Activated CD8-positive, alpha-beta memory T cell treated with anti-CD3 and anti-CD28 coated beads, Interleukin-2, amount 50 U/mL, for 48 hours (primary cell): ENCODE measurements at regions not wholly inside any gene's neighbourhood (a gene's known extent, or its start where the extent isn't known, plus 50 kb on each side); places are given as distances from the start of the nearest gene placed in this dataset.

Experiments
- DNase-seq: peaks from one replicate; pipeline ENCODE4 v3.0.0-alpha.2; 2020

DNA sequence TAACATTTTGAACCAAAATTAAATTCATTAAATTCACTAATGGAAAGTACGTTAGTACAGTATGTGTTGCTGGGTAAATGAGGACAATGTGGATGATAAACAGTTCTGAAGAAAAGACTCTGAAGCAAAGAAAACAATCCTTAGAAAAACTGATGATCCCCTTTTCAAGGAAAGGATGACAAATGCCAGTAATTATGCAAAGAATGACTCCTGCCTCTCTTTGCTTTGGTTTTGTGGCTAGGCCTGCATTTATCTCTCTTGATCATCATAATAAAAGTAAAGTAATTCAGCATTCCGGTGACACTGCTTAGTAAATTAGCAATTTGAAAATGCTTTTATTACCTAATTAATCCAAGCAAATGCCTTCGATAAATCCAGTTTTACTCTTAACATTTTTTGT is 652.2 kb upstream of the DIPK2B start:
- no peak for DNase-seq

DNA sequence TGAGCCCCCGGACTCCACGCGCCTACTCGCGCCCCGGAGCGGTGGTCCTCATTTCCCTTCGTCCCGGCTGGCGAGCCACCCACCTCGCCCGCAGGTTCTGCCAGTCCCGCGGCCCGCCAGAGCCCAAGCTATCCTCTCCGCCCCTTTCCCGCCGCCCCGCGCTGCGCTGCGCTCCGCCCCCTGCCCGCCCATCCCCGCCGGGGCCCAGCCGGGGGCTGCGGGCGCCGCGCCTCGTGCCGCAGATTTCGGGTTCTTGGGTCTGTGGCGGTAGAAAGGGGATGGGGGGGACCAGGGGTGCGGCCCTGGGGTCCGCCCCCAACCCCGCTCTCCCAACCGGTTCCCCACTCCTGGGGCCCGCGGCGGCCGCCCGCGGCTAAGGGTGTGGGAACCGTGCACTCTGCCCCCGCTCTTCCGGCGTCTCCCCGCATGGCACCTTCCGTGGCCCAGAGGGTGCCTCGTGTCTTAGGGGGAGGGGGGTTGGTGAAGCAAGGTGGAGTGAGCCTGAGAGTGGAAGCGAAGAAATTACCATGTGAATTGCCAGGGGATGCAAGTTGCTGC is 650.8 kb upstream of the DIPK2B start:
- peak; percentile 79 for DNase-seq

DNA sequence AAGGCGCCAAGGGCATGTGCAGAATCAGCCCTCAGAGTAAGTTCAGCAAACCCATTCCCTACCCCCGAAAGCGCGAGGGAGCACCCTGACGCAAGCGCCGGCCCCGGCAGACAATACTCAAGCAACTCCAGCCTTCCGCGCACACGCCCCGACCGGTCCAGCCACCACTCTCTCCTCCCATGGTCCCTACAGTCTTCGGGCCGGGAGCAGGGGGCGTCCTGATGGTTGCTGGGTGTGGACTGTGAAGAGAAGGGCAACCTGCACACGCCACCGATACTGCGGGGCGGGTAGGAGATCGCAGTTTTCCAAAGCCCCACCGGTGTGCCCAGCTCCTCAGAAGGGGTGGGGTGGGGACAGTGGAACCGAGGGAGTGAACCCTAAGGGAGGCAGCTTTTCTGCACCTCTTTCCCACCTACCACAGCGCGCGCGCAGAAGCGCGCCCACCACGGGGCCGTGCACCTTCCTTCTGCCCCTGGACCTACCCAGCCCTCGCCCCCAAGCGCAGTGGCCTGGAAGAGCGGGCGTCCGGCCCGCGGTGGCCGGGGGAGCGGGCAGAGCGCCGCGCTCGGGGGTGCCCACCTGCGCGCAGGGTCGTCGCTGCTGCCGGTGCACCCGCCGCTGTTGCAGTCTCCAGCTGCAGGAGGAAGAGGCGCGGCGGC is 650.2 kb upstream of the DIPK2B start:
- peak; percentile 65 for DNase-seq

DNA sequence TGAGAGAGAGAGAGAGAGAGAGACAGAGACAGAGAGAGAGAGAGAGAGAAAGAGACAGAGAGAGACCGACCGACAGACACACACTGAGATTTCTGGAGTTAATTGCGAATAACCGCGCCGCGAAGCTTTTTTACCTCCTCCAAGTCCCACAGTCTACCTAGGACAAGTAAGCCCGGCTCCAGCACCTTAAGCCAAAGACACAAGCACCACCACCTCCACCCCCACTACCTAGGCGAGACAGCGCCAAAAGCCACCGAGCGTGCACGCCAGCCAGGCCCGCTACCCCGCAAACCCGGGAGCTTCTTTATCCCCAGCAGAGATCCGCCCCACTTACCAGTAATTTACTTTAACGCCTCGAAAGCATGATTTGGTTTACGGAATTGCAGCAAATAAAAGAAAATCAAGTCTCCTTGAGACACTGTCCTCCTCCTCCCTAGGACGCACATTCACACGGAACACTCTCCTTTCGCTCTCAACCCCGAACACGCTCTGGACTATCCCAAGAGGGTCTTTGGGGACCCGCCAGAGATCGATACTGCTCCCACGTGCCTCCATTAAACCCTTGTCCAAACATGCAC is 649.6 kb upstream of the DIPK2B start:
- DNase-seq, result peak; percentile 63

DNA sequence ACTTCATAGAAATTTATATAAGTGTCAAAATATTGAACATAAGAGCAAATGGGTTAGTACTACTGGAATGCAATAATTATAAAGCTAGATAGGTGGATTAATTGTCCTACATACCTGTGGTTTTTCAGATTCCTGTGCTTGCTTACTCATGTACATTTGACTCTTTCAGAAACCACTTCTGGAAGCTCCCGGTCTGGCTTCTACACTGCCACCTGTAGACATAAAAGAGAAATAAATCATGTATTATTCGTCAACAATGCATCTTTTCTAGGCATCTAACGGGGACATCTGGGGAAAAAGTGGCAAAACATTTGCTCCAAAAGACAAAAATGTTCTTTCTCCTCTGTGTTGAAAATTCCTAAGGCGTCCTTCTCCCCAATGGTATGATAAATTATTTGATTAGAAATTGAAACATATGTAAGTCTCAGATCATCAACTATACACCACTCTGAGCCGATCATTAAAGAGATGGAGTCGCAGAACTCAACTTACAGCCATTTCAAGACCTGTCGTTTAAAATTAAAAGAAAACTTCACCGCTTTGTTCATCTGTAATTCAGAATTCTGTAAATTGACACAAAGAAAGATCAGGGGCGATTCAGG is 648.7 kb upstream of the DIPK2B start:
- no peak for DNase-seq

DNA sequence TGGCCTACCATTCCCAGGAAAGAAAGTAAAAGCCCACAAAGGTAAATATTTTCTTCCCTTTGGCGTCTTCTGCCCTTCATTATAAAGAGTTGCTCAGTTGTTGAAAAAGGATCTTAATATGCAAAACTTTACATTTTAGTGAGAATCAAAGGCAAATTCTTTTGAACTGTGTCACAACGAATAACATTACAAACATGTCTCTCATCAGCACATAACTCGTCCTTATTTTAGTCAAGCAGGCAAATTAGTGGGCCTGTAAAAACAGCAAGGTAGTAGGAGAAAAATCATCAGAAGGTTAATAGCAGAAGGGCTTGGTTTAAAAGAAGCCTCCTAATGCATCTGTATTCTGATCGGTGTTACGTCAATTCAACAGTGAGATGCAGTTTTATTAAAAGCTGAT is 647.3 kb upstream of the DIPK2B start:
- no peak for DNase-seq

DNA sequence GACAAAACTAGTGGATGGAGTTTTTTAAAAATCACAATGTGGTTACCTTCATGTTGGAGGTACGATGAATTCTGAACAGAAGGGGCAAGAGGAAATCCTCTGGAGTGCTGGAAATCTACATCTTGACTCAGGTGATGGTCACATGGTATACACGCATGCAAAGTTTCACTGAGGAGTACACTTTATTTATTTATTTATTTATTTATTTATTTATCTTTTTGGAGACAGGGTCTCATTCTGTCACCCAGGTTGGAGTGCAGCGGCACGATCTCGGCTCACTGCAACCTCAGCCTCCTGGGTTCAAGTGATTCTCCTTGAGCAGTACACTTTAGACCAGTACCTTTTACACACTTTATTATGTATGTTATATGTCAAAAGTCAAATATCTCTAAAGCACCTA is 645.7 kb upstream of the DIPK2B start:
- DNase-seq, result no peak

DNA sequence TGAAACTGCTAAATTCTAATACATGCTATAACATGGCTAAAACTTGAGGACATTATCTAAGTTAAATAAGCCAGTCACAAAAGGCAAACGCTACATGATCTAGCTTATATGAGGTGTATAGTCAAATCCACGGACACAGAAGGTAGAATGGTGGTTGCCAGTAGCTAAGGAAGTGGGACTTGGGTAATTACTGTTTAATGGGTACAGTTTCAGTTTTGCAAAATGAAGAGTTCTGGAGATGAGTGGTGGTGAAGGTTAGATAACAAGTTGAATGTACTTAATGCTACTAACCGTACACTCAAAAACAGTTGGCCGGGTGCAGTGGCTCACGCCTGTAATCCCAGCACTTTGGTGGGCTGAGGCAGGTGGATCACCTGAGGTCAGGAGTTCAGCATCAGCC is 644.5 kb upstream of the DIPK2B start:
- no peak for DNase-seq

DNA sequence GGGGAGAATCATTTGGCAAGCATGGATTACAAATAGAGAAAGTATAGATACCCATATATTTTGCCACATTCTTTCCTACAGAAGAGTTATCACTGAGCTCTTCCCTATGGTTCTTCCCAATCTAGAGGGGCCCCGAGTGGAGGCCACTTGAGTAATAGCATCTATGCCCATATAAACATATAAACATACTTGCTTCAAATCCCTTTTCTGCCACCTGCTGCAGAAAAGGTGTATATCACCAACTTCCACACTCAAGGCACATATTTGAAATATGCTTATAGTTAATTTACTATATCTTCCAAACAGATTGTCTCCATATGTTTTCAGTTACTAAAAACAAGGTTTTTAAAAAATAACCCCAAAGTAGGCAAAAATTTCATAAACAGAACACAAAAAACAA is 642.8 kb upstream of the DIPK2B start:
- DNase-seq, result no peak

DNA sequence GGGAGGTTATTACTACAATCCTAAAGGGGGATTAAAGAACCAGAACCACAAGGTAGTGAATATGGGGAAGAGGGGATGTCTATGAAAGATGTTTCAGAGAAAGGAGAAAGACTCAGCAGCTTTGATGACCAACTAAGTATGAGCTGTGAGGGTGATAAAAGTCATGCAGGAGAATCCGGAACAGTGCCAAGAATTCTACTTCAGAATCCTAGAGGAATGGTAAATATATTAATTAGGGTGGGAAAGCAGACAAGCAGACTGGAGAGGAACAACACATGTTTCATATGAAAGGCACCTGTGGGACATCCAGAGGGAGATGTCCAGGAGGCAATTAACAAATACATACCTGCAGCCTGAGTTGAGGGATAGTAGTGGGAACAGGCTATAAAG is 642.2 kb upstream of the DIPK2B start:
- DNase-seq, result no peak

DNA sequence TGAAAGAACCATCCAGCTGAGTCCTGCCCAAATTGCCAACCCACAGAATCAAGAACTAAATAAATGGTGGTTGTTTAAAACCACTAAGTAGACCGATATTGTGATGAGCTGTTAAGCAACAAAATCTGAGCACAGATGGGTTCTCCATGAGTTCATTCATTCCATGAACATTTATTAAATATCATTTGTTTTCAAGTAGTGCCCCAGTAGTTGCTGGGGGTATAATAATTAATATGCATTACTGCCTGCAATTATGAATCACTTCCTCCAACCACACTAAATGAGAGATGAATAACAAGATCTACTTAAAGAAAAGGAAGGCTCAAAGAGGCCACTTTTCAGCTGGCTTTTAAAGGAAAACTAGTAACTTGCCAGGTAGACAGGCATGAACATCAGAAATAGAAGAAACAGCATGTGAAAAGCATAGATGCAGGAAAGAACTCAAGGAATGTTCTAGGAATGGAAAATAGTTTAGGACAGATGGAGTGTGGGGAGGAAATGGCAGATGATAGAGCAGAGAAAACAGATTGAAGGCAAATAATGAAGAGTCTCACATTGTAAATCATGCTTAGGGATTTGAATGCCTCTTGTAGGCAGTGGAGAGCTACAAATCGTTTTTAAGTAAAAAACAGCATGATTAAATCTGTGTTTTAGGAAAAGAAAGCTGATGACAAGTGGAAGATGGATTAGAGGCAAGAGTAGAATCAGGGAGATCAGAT is 641.7 kb upstream of the DIPK2B start:
- no peak for DNase-seq

DNA sequence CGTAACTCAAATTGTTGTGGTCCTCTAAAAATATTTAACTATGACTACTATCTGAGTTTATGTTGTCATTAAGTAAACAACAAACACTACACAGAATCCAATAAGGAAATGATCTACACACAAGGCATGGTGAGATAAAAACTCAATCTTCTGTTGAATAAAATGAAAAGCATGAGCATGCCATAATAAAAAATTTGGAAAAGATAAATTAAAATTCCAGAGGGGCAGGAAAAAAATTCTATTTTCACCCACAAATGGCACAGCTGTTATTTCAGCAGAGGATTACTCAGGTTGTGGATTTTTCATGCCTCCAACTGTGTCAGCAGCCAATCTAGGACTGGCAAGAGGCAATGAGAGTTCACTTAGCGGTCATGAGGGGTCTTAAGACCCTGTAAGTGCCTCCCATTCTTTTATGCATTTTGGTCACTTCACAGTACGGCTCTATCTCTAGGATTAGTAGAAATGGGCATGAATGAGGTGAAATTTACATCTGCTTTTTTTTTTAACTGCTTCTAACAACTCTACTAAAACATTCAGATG is 639.8 kb upstream of the DIPK2B start:
- no peak for DNase-seq

DNA sequence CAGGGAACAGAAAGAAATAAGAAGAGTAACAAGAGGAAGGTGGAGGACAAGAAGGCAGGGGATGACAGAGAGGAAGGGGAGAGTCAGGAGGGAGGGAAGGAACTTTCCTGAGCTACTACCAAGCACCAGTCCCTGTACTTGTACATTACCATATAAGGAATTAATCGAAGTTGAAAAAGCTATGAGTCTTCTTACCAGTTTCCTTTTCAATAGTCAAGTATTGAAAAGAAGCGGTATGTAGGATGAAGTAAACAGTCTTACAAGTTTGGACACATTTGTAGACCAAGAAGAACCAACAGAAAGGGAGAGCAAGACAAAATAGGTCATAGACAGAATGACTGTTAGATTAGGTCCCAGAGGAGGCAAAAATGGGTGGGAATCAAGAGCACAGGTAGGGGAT is 629.7 kb upstream of the DIPK2B start:
- DNase-seq, result no peak

DNA sequence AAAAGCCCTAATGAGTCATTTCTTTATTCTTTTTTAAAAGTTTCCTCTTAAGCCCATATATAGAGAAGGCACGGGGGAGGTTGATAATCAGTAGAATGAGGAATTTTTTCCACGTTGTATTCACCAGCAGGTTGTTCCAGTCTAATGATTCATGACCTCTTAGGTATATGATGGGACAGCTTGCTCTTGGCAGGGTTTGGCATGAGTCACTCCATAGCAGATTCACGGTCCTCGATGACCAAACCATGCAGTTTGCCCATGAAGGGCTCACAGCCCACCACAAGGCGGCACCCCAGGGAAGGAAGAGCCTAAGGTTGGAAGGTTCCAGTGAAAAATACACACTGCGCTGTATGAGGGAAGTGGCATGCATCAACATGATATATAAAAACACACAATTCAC is 623.8 kb upstream of the DIPK2B start:
- DNase-seq, result peak; percentile 66

DNA sequence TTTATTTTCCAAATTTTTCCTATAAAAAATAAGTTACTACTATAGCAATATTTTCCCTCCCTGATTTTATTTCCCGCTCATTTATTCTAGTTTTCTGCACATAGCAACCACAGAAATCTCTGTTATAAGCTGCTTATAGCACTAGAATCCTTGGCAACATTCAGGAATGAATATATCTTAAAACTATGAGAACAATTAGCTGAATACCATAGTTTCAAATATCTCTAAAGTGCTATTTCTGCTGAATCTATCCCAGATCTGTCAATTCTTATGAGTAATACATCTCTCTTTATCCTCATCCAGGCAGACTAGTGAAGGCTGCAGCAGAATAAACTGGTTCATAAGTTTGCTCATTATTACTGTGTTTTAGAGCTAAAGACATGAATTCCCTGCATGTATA is 622.9 kb upstream of the DIPK2B start:
- DNase-seq, result no peak

DNA sequence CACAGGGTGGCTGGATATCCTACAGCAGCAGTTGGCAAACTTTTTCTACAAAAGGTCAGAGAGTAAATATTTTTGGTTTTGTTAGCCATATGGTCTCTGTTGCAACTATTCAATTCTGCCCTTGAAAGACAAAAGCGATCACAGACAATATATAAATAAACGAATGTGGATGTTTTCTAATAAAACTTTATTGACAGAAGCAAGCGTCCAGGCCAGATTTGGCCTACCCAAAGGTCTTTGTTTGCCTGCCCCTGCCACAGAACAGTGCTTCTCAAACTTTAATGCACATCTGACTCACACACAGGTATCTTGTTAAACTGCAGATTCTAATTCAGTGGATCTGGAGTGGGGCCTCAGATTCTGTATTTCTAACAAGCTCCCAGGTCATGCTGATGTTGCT is 621.4 kb upstream of the DIPK2B start:
- no peak for DNase-seq

DNA sequence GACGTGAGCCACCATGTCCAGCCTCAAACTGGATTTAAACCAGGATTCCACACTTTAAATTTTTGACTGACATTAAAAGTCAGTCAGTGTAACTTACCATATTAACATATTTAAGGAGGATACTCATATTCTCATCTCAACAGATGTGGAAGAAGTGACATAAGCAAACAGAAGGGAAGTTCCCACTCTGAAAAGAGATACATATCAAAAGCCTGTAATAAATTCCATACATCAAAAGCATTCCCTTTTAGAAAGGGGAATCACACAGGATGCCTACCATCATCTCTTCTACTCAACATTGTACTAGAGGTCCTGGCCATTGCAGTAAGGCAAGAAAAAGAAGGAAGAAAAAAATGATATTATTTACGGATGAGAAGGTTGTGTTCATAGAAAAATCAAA is 618.2 kb upstream of the DIPK2B start:
- DNase-seq, result no peak

DNA sequence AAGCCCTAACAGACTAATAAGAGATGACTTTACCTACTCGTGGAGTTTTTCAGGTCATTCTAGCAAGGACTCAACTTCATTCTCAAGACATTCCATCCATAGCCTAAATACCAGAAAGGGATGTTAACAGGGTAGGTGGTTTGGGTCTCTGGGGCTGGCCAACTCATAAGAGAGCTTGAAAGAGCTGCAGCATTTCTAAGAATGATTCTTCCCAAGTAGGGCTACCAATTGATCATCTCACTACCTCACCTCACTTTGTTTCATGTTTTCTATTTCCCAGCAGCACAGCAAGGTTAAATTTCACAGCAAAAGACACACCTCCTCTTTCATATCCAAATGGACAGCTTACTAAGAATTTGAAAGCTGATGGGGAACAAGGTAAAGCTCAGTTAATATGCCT is 614.8 kb upstream of the DIPK2B start:
- DNase-seq, result no peak

DNA sequence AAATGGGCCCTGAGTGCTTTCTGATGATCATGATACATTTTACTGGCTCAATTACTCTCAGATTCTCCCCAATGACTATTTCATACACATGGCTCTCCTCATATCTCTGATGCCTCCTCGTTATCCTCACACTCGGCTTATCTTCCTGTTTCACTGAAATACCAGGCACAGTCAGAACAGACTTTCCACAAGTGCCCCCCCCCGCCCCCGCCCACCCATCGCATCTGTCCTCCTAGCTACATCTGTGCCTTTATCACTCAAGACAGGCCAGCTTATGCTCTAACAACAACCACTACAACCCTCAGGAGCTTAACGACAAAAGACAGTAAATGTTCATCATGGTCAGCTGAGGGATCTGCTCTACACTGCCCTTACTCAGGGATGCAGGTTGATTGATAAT is 610.6 kb upstream of the DIPK2B start:
- no peak for DNase-seq

DNA sequence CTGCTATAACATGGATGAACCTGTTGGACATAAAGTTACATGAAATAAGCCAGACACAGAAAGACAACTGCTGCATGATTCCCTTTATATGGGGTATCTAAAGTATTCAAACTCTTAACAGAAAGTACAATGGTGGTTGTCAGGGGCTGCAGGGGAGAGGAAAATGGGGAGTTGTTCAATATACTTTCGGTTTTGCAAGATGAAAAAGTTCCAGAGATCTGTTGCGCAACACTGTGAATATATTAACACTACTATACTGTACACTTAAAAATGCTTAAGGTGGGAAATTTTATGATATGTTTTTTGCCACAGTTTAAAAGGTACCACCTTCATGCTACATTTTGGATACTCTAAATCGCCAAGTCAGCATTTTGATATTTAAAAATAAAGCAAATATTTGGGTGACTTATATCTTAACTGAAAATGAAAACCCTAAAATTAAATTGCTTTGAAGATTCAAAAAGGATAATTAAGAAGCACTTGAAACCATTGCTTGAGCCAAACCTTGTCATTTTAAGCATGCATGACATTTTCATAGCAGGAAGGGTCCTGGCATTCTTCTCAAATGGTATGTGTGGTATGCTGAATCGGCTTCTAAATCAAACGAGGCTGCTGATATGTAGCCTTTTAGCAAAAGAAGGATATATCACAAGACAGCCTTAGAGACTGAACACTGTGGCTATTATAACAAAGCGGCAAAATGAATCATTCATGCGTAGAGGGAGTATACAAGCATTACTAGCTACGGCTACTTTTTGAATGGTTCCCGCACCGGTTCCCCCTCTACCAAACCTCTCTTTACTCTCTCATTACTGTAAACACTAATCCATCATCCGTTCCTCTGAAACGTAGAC is 607.1 kb upstream of the DIPK2B start:
- DNase-seq, result no peak

DNA sequence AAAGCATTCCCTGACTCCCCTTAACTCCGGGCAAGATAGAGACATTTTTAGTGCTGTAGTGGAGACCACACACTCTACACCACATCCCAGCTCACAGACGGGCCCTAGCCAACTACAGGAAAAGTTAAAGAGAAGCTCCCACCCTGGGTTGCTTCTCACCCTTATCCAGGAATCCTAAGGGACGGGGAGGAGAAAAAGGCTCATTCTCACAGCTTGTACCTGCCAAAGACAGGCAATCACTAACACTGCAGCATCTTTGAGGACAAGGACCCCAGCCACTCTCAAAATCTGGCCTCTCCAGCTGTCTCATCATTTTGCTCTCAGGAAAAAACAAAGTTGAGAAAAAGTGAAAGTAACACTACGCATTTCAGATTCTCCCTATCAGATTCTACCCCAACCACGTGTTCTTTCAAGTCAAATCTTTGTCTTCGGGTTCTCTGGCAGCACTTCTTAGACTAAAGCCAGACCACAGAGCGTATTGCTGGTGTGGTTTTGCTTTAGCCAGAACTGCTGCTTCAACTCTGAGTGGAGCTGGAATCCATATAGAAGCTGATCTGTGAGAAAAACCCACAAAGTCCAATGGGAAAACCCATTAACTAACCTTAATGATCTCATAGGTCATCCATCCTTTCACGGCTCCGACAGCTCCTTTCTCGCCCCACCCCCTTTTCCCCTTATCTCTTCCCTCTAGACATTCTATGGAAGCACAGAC is 605.9 kb upstream of the DIPK2B start:
- DNase-seq, result no peak

DNA sequence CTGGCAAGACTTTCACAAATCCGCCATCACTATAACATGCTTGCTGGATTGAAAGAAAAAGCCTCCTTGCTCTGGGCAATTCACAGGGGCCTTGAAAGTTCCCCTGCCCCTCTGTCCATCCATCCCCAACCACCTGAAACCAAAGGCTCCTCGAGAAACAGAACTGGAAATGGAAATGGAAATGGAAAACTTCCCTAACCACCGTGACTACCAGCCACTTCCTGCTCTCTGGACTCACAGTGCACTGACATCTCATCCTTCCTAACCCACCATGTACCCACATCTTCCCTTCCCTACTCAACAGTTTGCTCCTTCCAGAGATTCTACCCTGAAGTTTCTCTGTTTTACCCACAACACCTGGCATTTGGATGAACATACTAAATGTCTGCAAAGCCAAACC is 603.6 kb upstream of the DIPK2B start:
- DNase-seq, result no peak
